HEK293T (cell line): ENCODE measurements at regions not wholly inside any gene's neighbourhood (a gene's known extent, or its start where the extent isn't known, plus 50 kb on each side); places are given as distances from the start of the nearest gene placed in this dataset.
"Not testable (repeated sequence)": the region's sequence is repeated elsewhere in the genome, so short reads cannot be mapped to it uniquely, and the experiment has no call there.

Experiments
- CTCF ChIA-PET: fragments of 350-600 bp; formaldehyde crosslinking; extraction: SDS; loops from one replicate; lab custom pipeline; 2021; ENCODE audit warnings: antibody characterized with exemption, inconsistent platforms; lab: Yijun Ruan, JAX
- POLR2A ChIA-PET: fragments of 350-600 bp; formaldehyde crosslinking; extraction: SDS; loops from one replicate; lab custom pipeline; 2020; ENCODE audit warnings: antibody characterized with exemption, inconsistent platforms; lab: Yijun Ruan, JAX
- DNase-seq: peaks from one replicate; pipeline ENCODE4 v3.0.0; 2012; ENCODE audit warnings: mixed read lengths; ENCODE audit errors: extremely low spot score
- ARNT ChIP-seq: fragments of 450-650 bp; IDR thresholded peaks from 2 replicates; pipeline ENCODE4 v1.6.1; 2017; ENCODE audit warnings: mild to moderate bottlenecking
- BHLHE40 ChIP-seq: fragments of 450-650 bp; IDR thresholded peaks from 2 replicates; pipeline ENCODE4 v1.6.1; 2016; ENCODE audit warnings: mild to moderate bottlenecking, moderate library complexity, borderline replicate concordance
- CTBP1 ChIP-seq: fragments of 450-650 bp; IDR thresholded peaks from 2 replicates; pipeline ENCODE4 v1.6.1; 2016; ENCODE audit warnings: borderline replicate concordance
- ELF4 ChIP-seq: fragments of 450-650 bp; IDR thresholded peaks from 2 replicates; pipeline ENCODE4 v1.6.1; 2017; ENCODE audit warnings: antibody characterized with exemption
- FOXA1 ChIP-seq: fragments of 450-650 bp; IDR thresholded peaks from 2 replicates; pipeline ENCODE4 v1.6.1; 2016; ENCODE audit warnings: mild to moderate bottlenecking
- FOXK2 ChIP-seq: fragments of 450-650 bp; IDR thresholded peaks from 2 replicates; pipeline ENCODE4 v1.6.1; 2016; ENCODE audit warnings: mild to moderate bottlenecking
- FOXM1 ChIP-seq: fragments of 450-650 bp; IDR thresholded peaks from 2 replicates; pipeline ENCODE4 v1.6.1; 2017; ENCODE audit warnings: mild to moderate bottlenecking, borderline replicate concordance
- HDGF ChIP-seq: fragments of 450-650 bp; IDR thresholded peaks from 2 replicates; pipeline ENCODE4 v1.6.1; 2017; ENCODE audit warnings: antibody characterized with exemption, borderline replicate concordance
- L3MBTL2 ChIP-seq: fragments of 450-650 bp; conservative IDR thresholded peaks from 2 replicates; pipeline ENCODE4 v1.6.1; 2016; ENCODE audit warnings: mild to moderate bottlenecking
- LEF1 ChIP-seq: fragments of 450-650 bp; IDR thresholded peaks from 2 replicates; pipeline ENCODE4 v1.6.1; 2017; ENCODE audit warnings: mild to moderate bottlenecking, borderline replicate concordance
- NFRKB ChIP-seq: fragments of 450-650 bp; IDR thresholded peaks from 2 replicates; pipeline ENCODE4 v1.6.1; 2016; ENCODE audit warnings: mild to moderate bottlenecking, moderate library complexity
- PKNOX1 ChIP-seq: fragments of 450-650 bp; IDR thresholded peaks from 2 replicates; pipeline ENCODE4 v1.6.1; 2016
- SP1 ChIP-seq: fragments of 450-650 bp; IDR thresholded peaks from 2 replicates; pipeline ENCODE4 v1.6.1; 2017
- SUZ12 ChIP-seq: fragments of 450-650 bp; IDR thresholded peaks from 2 replicates; pipeline ENCODE4 v1.6.1; 2016; ENCODE audit warnings: mild to moderate bottlenecking
- TARDBP ChIP-seq: fragments of 450-650 bp; IDR thresholded peaks from 2 replicates; pipeline ENCODE4 v1.6.1; 2016
- ZNF384 ChIP-seq: fragments of 450-650 bp; IDR thresholded peaks from 2 replicates; pipeline ENCODE4 v1.6.1; 2016

GRCh38 chr3:8307545-8308110 lies 194.0 kb upstream of the LMCD1 start:
- ChIA-PET CTCF (no interaction called here), POLR2A (no interaction called here)
- TF ChIP-seq LEF1, result no peak
- no peak for TF ChIP-seq FOXM1
- TF ChIP-seq HDGF, result no peak
- TF ChIP-seq PKNOX1, result no peak
- no peak for TF ChIP-seq FOXK2
- TF ChIP-seq L3MBTL2, result no peak
- TF ChIP-seq ELF4, result no peak
- TF ChIP-seq NFRKB, result no peak
- TF ChIP-seq FOXA1, result no peak
- TF ChIP-seq ARNT, result no peak
- TF ChIP-seq ZNF384, result no peak
- TF ChIP-seq BHLHE40, result no peak
- no peak for TF ChIP-seq CTBP1
- TF ChIP-seq TARDBP, result no peak
- no peak for TF ChIP-seq SUZ12
- no peak for TF ChIP-seq SP1
- DNase-seq, result no peak

GRCh38 chr3:8311321-8311720 lies 190.3 kb upstream of the LMCD1 start:
- no peak for TF ChIP-seq FOXK2
- no peak for TF ChIP-seq NFRKB
- no peak for TF ChIP-seq BHLHE40
- no peak for TF ChIP-seq PKNOX1
- no peak for TF ChIP-seq FOXM1
- no peak for TF ChIP-seq HDGF
- no peak for TF ChIP-seq TARDBP
- TF ChIP-seq ELF4, result no peak
- no peak for TF ChIP-seq CTBP1
- TF ChIP-seq ARNT, result no peak
- no peak for TF ChIP-seq FOXA1
- TF ChIP-seq L3MBTL2, result no peak
- TF ChIP-seq LEF1, result no peak
- ChIA-PET CTCF (no interaction called here), POLR2A (no interaction called here)
- DNase-seq, result no peak

GRCh38 chr3:8312685-8313084 lies 188.9 kb upstream of the LMCD1 start:
- DNase-seq, result no peak
- CTCF ChIA-PET, result interaction anchor here (1.4 kb wide), 1 partner anchor 11 kb away, joined by 3 read pairs; no protein-coding TSS in a partner anchor
- POLR2A ChIA-PET, result no interaction called here

GRCh38 chr3:8313560-8314267 lies 187.9 kb upstream of the LMCD1 start:
- POLR2A ChIA-PET, result no interaction called here
- TF ChIP-seq ELF4, result no peak
- no peak for TF ChIP-seq BHLHE40
- TF ChIP-seq CTBP1, result no peak
- no peak for TF ChIP-seq FOXM1
- no peak for TF ChIP-seq FOXA1
- no peak for TF ChIP-seq ZNF384
- no peak for TF ChIP-seq PKNOX1
- TF ChIP-seq LEF1, result no peak
- no peak for TF ChIP-seq L3MBTL2
- TF ChIP-seq NFRKB, result no peak
- no peak for TF ChIP-seq SUZ12
- TF ChIP-seq TARDBP, result no peak
- CTCF ChIA-PET, result interaction anchor here (1.4 kb wide), 1 partner anchor 12 kb away, joined by 3 read pairs; no protein-coding TSS in a partner anchor
- no peak for DNase-seq

More at GRCh38 chr3:8312685-8313084, 188.9 kb upstream of the LMCD1 start:
- no peak for TF ChIP-seq HDGF
- TF ChIP-seq NFRKB, result no peak

- DNase-seq, POLR2A ChIA-PET, CTCF ChIA-PET: not testable (repeated sequence)
These were observed 186.1 kb upstream of the LMCD1 start for GRCh38 chr3:8315526-8315925.

GRCh38 chr3:8317661-8318649 lies 183.7 kb upstream of the LMCD1 start:
- POLR2A ChIA-PET, result no interaction called here
- DNase-seq, result no peak
- CTCF ChIA-PET, result no interaction called here
- no peak for TF ChIP-seq FOXK2
- no peak for TF ChIP-seq ZNF384
- no peak for TF ChIP-seq SP1
- TF ChIP-seq L3MBTL2, result no peak
- no peak for TF ChIP-seq FOXM1
- no peak for TF ChIP-seq CTBP1
- no peak for TF ChIP-seq HDGF
- no peak for TF ChIP-seq LEF1
- no peak for TF ChIP-seq PKNOX1
- TF ChIP-seq TARDBP, result no peak
- no peak for TF ChIP-seq NFRKB
- TF ChIP-seq ARNT, result no peak
- TF ChIP-seq SUZ12, result no peak
- TF ChIP-seq FOXA1, result no peak
- no peak for TF ChIP-seq ELF4
